ENCODE measurements at regions not wholly inside any gene's neighbourhood (a gene's known extent, or its start where the extent isn't known, plus 50 kb on each side); places are given as distances from the start of the nearest gene placed in this dataset.
"Not testable (repeated sequence)": the region's sequence is repeated elsewhere in the genome, so short reads cannot be mapped to it uniquely, and the experiment has no call there.

- TF ChIP-seq TAF1 (IDR thresholded peaks at IDR 0.05; ENCODE audit: borderline replicate concordance, low read depth, low read length) = no peak
- TF ChIP-seq POLR2A (IDR thresholded peaks at IDR 0.05; ENCODE audit: low read depth, low read length) = no peak
- TF ChIP-seq POLR2AphosphoS5 (IDR thresholded peaks at IDR 0.05; ENCODE audit: low read depth, low read length) = no peak
- FAIRE-seq (no peak), DNase-seq (ENCODE audit: insufficient read length) (no peak)
Observed at GRCh38 chr4:120291541-120291940, 224.9 kb upstream of the MAD2L1 start.

- no peak for DNase-seq (ENCODE audit: insufficient read length)
- no peak for TF ChIP-seq POLR2AphosphoS5 (IDR thresholded peaks at IDR 0.05; ENCODE audit: low read depth, low read length)
- TF ChIP-seq POLR2A (IDR thresholded peaks at IDR 0.05; ENCODE audit: low read depth, low read length) = no peak
- TF ChIP-seq TAF1 (IDR thresholded peaks at IDR 0.05; ENCODE audit: borderline replicate concordance, low read depth, low read length) = no peak
- no peak for FAIRE-seq
Observed at GRCh38 chr4:120290553-120290952, 223.9 kb upstream of the MAD2L1 start.

- TF ChIP-seq POLR2A (IDR thresholded peaks at IDR 0.05; ENCODE audit: low read depth, low read length) (no peak), POLR2AphosphoS5 (IDR thresholded peaks at IDR 0.05; ENCODE audit: low read depth, low read length) (no peak), TAF1 (IDR thresholded peaks at IDR 0.05; ENCODE audit: borderline replicate concordance, low read depth, low read length) (no peak)
- no peak for FAIRE-seq
- DNase-seq (ENCODE audit: insufficient read length) = no peak
Observed at GRCh38 chr4:120286813-120287212, 220.2 kb upstream of the MAD2L1 start.

GRCh38 chr4:120281581-120281980 is 214.9 kb upstream of the MAD2L1 start:
- TF ChIP-seq POLR2A (IDR thresholded peaks at IDR 0.05; ENCODE audit: low read depth, low read length) (no peak), TAF1 (IDR thresholded peaks at IDR 0.05; ENCODE audit: borderline replicate concordance, low read depth, low read length) (no peak), POLR2AphosphoS5 (IDR thresholded peaks at IDR 0.05; ENCODE audit: low read depth, low read length) (no peak)
- DNase-seq (ENCODE audit: insufficient read length) (no peak), FAIRE-seq (no peak)

- FAIRE-seq = no peak
- no peak for DNase-seq (ENCODE audit: insufficient read length)
- no peak for TF ChIP-seq POLR2A (IDR thresholded peaks at IDR 0.05; ENCODE audit: low read depth, low read length)
- no peak for TF ChIP-seq TAF1 (IDR thresholded peaks at IDR 0.05; ENCODE audit: borderline replicate concordance, low read depth, low read length)
- no peak for TF ChIP-seq POLR2AphosphoS5 (IDR thresholded peaks at IDR 0.05; ENCODE audit: low read depth, low read length)
Observed at GRCh38 chr4:120277391-120277790, 210.7 kb upstream of the MAD2L1 start.

GRCh38 chr4:120266602-120267001 is 200.0 kb upstream of the MAD2L1 start:
- TF ChIP-seq POLR2A (IDR thresholded peaks at IDR 0.05; ENCODE audit: low read depth, low read length) (no peak), TAF1 (IDR thresholded peaks at IDR 0.05; ENCODE audit: borderline replicate concordance, low read depth, low read length) (no peak), POLR2AphosphoS5 (IDR thresholded peaks at IDR 0.05; ENCODE audit: low read depth, low read length) (no peak)
- DNase-seq (ENCODE audit: insufficient read length) = no peak
- FAIRE-seq = no peak

- DNase-seq (ENCODE audit: insufficient read length) (no peak), FAIRE-seq (no peak)
- TF ChIP-seq POLR2A (IDR thresholded peaks at IDR 0.05; ENCODE audit: low read depth, low read length) (no peak), POLR2AphosphoS5 (IDR thresholded peaks at IDR 0.05; ENCODE audit: low read depth, low read length) (no peak), TAF1 (IDR thresholded peaks at IDR 0.05; ENCODE audit: borderline replicate concordance, low read depth, low read length) (no peak)
Observed at GRCh38 chr4:120263618-120264017, 197.0 kb upstream of the MAD2L1 start.

GRCh38 chr4:120261117-120261516 is 194.5 kb upstream of the MAD2L1 start:
- FAIRE-seq = no peak
- TF ChIP-seq TAF1 (IDR thresholded peaks at IDR 0.05; ENCODE audit: borderline replicate concordance, low read depth, low read length) (no peak), POLR2A (IDR thresholded peaks at IDR 0.05; ENCODE audit: low read depth, low read length) (no peak), POLR2AphosphoS5 (IDR thresholded peaks at IDR 0.05; ENCODE audit: low read depth, low read length) (no peak)

GRCh38 chr4:120256112-120256775 is 189.6 kb upstream of the MAD2L1 start:
- not testable (repeated sequence) for FAIRE-seq; DNase-seq (ENCODE audit: insufficient read length)

More at GRCh38 chr4:120261117-120261516, 194.5 kb upstream of the MAD2L1 start:
- no peak for DNase-seq (ENCODE audit: insufficient read length)

- no peak for DNase-seq (ENCODE audit: insufficient read length)
- FAIRE-seq = no peak
- TF ChIP-seq POLR2A (IDR thresholded peaks at IDR 0.05; ENCODE audit: low read depth, low read length) = no peak
Observed at GRCh38 chr4:120238277-120238973, 171.8 kb upstream of the MAD2L1 start.

- FAIRE-seq (no peak), DNase-seq (ENCODE audit: insufficient read length) (no peak)
- TF ChIP-seq POLR2A (IDR thresholded peaks at IDR 0.05; ENCODE audit: low read depth, low read length) = no peak
- TF ChIP-seq POLR2AphosphoS5 (IDR thresholded peaks at IDR 0.05; ENCODE audit: low read depth, low read length) = no peak
- TF ChIP-seq TAF1 (IDR thresholded peaks at IDR 0.05; ENCODE audit: borderline replicate concordance, low read depth, low read length) = no peak
Observed at GRCh38 chr4:120236873-120237272, 170.2 kb upstream of the MAD2L1 start.

- DNase-seq (ENCODE audit: insufficient read length) = no peak
- TF ChIP-seq POLR2A (IDR thresholded peaks at IDR 0.05; ENCODE audit: low read depth, low read length) (no peak), POLR2AphosphoS5 (IDR thresholded peaks at IDR 0.05; ENCODE audit: low read depth, low read length) (no peak), TAF1 (IDR thresholded peaks at IDR 0.05; ENCODE audit: borderline replicate concordance, low read depth, low read length) (no peak)
- no peak for FAIRE-seq
Observed at GRCh38 chr4:120232050-120232449, 165.4 kb upstream of the MAD2L1 start.

Measured in GM12892 (cell line).